ENCODE measurements at regions not wholly inside any gene's neighbourhood (a gene's known extent, or its start where the extent isn't known, plus 50 kb on each side); places are given as distances from the start of the nearest gene placed in this dataset.

GRCh38 chr10:125283836-125284614, 123.7 kb upstream of the CTBP2 start:
- no peak for TF ChIP-seq CTCF (conservative IDR thresholded peaks at IDR 0.05; ENCODE audit: low read length)
- no peak for TF ChIP-seq EZH2phosphoT487 (IDR thresholded peaks at IDR 0.05; ENCODE audit: borderline replicate concordance)
